Panc1 (cell line): ENCODE measurements at regions not wholly inside any gene's neighbourhood (a gene's known extent, or its start where the extent isn't known, plus 50 kb on each side); places are given as distances from the start of the nearest gene placed in this dataset.

Source experiments
- ATAC-seq: fragments of 200-7000 bp; cut with Tn5 transposase; 2 replicates; pipeline ENCODE4 v1.9.1; 2020; ENCODE audit warnings: mild to moderate bottlenecking, moderate library complexity
- BruUV-seq: library from RNA; stranded (reverse); fragments of 400-500 nt; replicated peaks from 2 replicates; lab custom pipeline; 2021; lab: Mats Ljungman, UMichigan
- CTCF ChIA-PET: fragments of 300-600 bp; sonication (Branson Sonifier 250); formaldehyde crosslinking; loops from one replicate; lab custom pipeline; 2022; ENCODE audit warnings: antibody characterized with exemption; lab: Charles Lee
- POLR2A ChIA-PET: fragments of 300-600 bp; sonication (Branson Sonifier 250); formaldehyde crosslinking; loops from one replicate; lab custom pipeline; 2022; ENCODE audit warnings: antibody characterized with exemption; lab: Charles Lee
- DNase-seq: peaks from one replicate; pipeline ENCODE4 v3.0.0-alpha.2; 2010; ENCODE audit warnings: low read depth, low spot score
- H3K27ac ChIP-seq: 2 replicates; pipeline ENCODE4 v1.5.1; 2011; ENCODE audit warnings: mild to moderate bottlenecking, low read length, inconsistent platforms
- H3K27me3 ChIP-seq: fragments of 200-500 bp; sonication (Bioruptor generic); 2 replicates; pipeline ENCODE4 v1.6.0; 2014; ENCODE audit warnings: low read length, inconsistent platforms; ENCODE audit not compliant: control insufficient read depth, insufficient read depth
- H3K36me3 ChIP-seq: fragments of 200-500 bp; sonication (Bioruptor generic); 2 replicates; pipeline ENCODE4 v1.5.1; 2014; ENCODE audit warnings: inconsistent platforms, mild to moderate bottlenecking, low read length, moderate library complexity; ENCODE audit not compliant: control insufficient read depth, insufficient read depth
- H3K4me1 ChIP-seq: 2 replicates; pipeline ENCODE4 v1.5.1; 2011; ENCODE audit warnings: inconsistent platforms, mild to moderate bottlenecking, low read length, moderate library complexity; ENCODE audit not compliant: control insufficient read depth, insufficient read depth
- H3K4me3 ChIP-seq, 2 experiments: 2 replicates each; pipeline ENCODE4 v1.5.1; 2011 to 2012; ENCODE audit warnings: low read depth in 2 of 2, low read length in 2 of 2, mild to moderate bottlenecking in 2 of 2, inconsistent platforms in 1 of 2, moderate library complexity in 1 of 2
- H3K9me3 ChIP-seq: fragments of 200-500 bp; sonication (Bioruptor generic); 2 replicates; pipeline ENCODE4 v1.5.1; 2014; ENCODE audit warnings: low read depth, mild to moderate bottlenecking, inconsistent platforms, low read length, moderate library complexity; ENCODE audit not compliant: control insufficient read depth, insufficient read depth
- POLR2AphosphoS5 ChIP-seq: IDR thresholded peaks from 2 replicates; pipeline ENCODE4 v1.6.1; 2012; ENCODE audit warnings: mild to moderate bottlenecking, low read depth, low read length, moderate library complexity
- SIN3A ChIP-seq: IDR thresholded peaks from 2 replicates; pipeline ENCODE4 v1.6.1; 2012; ENCODE audit warnings: low read depth, mild to moderate bottlenecking, low read length, moderate library complexity, borderline replicate concordance; ENCODE audit not compliant: insufficient read depth
- TCF7L2 ChIP-seq: IDR thresholded peaks from 2 replicates; pipeline ENCODE4 v1.6.1; 2011; ENCODE audit warnings: mild to moderate bottlenecking, low read depth, low read length, inconsistent platforms
- in situ Hi-C: cut with HindIII; loops from 2 replicates; pipeline ENCODE4 v1.10.0; 2016; ENCODE audit warnings: low sequenced_read_pairs, low pct_unique_long_range_greater_than_20kb
- intact Hi-C: fragments of 100-400 bp; cut with micrococcal nuclease; formaldehyde crosslinking; loops from one replicate; pipeline ENCODE4 v1.10.0; 2022; ENCODE audit not compliant: unreplicated experiment
- TF ChIP-seq, protein P1 (sequence below), 2 experiments: IDR thresholded peaks; 2 replicates each; pipeline ENCODE4 v1.6.1; 2011 to 2012; ENCODE audit warnings: low read depth in 2 of 2, control low read depth in 1 of 2, low read length in 1 of 2, mild to moderate bottlenecking in 1 of 2, moderate library complexity in 1 of 2; ENCODE audit not compliant: insufficient read depth in 1 of 2
- TF ChIP-seq, protein P2 (sequence below): fragments of 450-650 bp; IDR thresholded peaks from 2 replicates; pipeline ENCODE4 v1.5.1; 2017; ENCODE audit warnings: mild to moderate bottlenecking

- intact Hi-C loops: no loop called here
- H3K27me3 ChIP-seq: peaks cover 4% of the 10 kb centered on the region; the same call in 1 of the 2 replicates
- no peak overlapping the region for H3K27ac ChIP-seq
- in situ Hi-C loops: no loop called here
- CTCF ChIA-PET: no interaction called here
- no peak for ATAC-seq
- DNase-seq: no peak
- TF ChIP-seq, protein P1, sequence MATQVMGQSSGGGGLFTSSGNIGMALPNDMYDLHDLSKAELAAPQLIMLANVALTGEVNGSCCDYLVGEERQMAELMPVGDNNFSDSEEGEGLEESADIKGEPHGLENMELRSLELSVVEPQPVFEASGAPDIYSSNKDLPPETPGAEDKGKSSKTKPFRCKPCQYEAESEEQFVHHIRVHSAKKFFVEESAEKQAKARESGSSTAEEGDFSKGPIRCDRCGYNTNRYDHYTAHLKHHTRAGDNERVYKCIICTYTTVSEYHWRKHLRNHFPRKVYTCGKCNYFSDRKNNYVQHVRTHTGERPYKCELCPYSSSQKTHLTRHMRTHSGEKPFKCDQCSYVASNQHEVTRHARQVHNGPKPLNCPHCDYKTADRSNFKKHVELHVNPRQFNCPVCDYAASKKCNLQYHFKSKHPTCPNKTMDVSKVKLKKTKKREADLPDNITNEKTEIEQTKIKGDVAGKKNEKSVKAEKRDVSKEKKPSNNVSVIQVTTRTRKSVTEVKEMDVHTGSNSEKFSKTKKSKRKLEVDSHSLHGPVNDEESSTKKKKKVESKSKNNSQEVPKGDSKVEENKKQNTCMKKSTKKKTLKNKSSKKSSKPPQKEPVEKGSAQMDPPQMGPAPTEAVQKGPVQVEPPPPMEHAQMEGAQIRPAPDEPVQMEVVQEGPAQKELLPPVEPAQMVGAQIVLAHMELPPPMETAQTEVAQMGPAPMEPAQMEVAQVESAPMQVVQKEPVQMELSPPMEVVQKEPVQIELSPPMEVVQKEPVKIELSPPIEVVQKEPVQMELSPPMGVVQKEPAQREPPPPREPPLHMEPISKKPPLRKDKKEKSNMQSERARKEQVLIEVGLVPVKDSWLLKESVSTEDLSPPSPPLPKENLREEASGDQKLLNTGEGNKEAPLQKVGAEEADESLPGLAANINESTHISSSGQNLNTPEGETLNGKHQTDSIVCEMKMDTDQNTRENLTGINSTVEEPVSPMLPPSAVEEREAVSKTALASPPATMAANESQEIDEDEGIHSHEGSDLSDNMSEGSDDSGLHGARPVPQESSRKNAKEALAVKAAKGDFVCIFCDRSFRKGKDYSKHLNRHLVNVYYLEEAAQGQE (IDR thresholded peaks at IDR 0.05; ENCODE audit: insufficient read depth in 1 of 2, low read depth in 2 of 2, low read length in 1 of 2): no peak
- TF ChIP-seq, protein P2, sequence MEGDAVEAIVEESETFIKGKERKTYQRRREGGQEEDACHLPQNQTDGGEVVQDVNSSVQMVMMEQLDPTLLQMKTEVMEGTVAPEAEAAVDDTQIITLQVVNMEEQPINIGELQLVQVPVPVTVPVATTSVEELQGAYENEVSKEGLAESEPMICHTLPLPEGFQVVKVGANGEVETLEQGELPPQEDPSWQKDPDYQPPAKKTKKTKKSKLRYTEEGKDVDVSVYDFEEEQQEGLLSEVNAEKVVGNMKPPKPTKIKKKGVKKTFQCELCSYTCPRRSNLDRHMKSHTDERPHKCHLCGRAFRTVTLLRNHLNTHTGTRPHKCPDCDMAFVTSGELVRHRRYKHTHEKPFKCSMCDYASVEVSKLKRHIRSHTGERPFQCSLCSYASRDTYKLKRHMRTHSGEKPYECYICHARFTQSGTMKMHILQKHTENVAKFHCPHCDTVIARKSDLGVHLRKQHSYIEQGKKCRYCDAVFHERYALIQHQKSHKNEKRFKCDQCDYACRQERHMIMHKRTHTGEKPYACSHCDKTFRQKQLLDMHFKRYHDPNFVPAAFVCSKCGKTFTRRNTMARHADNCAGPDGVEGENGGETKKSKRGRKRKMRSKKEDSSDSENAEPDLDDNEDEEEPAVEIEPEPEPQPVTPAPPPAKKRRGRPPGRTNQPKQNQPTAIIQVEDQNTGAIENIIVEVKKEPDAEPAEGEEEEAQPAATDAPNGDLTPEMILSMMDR: no peak
- no peak for TF ChIP-seq POLR2AphosphoS5
- no peak for TF ChIP-seq TCF7L2
- TF ChIP-seq SIN3A: no peak
- no peaks in the 10 kb centered on the region for H3K9me3 ChIP-seq
- POLR2A ChIA-PET: no interaction called here
- BruUV-seq: no TSS peak
- H3K4me1 ChIP-seq: no peaks in the 10 kb centered on the region
- no peak overlapping the region for H3K4me3 ChIP-seq
- no peaks in the 10 kb centered on the region for H3K36me3 ChIP-seq
Measured at GRCh38 chr22:22141031-22141430, 103.6 kb upstream of the VPREB1 start.

GRCh38 chr22:22139364-22139763, 105.2 kb upstream of the VPREB1 start:
- BruUV-seq: no TSS peak
- intact Hi-C loops: no loop called here
- Histone ChIP-seq H3K9me3 (no peaks in the 10 kb centered on the region), H3K36me3 (no peaks in the 10 kb centered on the region), H3K4me1 (no peaks in the 10 kb centered on the region), H3K4me3 (no peak overlapping the region), H3K27me3 (peaks cover 4% of the 10 kb centered on the region; the same call in 1 of the 2 replicates), H3K27ac (no peak overlapping the region)
- no peak for ATAC-seq
- ChIA-PET CTCF (no interaction called here), POLR2A (no interaction called here)
- in situ Hi-C loops: no loop called here
- DNase-seq: no peak
- TF ChIP-seq TCF7L2 (no peak), POLR2AphosphoS5 (no peak), SIN3A (no peak)
- TF ChIP-seq, protein P1 (IDR thresholded peaks at IDR 0.05; ENCODE audit: insufficient read depth in 1 of 2, low read depth in 2 of 2, low read length in 1 of 2): no peak
- TF ChIP-seq, protein P2: no peak
